Epithelial cell of esophagus (primary cell): ENCODE measurements at regions not wholly inside any gene's neighbourhood (a gene's known extent, or its start where the extent isn't known, plus 50 kb on each side); places are given as distances from the start of the nearest gene placed in this dataset.

Experiments
- DNase-seq: peaks from one replicate; pipeline ENCODE4 v3.0.0; 2010; ENCODE audit warnings: low read depth
- H3K4me3 ChIP-seq: 2 replicates; pipeline ENCODE4 v1.5.1; 2011; ENCODE audit warnings: mild to moderate bottlenecking, low read length, control low read depth
- CTCF ChIP-seq: IDR thresholded peaks from 2 replicates; pipeline ENCODE4 v1.5.1; 2011; ENCODE audit warnings: low read depth, mild to moderate bottlenecking, low read length, control low read depth, inconsistent platforms; ENCODE audit not compliant: insufficient read depth; ENCODE audit errors: missing control alignments

DNA sequence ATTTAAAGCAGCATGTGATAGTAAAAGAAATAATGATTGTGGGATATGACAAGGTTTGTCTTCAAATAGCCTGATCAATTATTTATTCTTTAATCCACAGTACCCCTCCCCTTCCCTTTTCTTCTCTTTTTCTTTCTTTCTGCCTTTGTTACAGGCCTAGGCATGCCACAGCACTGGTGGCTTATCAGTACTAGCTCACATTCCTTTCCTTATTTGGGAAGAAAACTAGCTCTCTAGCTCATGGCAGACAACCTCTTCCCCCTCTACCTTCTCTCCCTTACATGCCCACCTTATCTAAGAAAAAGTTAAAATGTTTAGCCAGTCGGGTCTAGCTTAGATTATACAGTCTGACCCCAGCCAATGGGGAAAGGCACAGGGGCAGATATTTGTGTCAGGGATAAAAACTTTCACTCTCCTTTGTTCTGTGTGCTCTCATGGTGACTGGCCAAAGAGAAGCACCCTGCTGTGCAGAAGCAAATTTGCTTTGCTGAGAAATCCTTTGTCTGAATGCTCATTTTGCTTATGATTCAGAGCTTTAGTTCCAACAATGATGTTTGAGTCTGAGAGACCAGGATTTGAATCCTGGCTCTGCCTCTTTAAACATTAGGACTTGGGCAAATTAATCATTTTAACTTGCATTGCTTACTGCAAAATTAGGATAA, 75.8 kb upstream of the CDH12 start:
- no peak for TF ChIP-seq CTCF

DNA sequence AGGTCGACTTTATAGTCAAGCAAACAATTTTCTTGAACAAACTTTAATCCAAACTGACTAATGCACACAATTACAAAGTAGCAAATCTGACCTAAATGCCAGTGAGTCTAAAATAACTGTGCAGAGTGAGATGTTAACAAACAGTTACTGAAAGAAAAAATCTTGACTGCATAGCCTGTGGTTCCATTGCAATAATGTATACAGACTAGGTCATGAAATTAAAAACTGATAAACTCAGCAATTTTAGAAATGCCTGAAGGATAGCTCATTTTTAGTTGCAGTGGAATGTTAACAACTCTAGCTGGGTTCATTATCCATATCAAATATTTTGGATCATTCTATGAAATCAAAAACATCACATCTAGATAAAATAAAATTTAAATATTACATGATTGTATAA, 73.4 kb upstream of the CDH12 start:
- H3K4me3 ChIP-seq = no peak overlapping the region
- no peak for TF ChIP-seq CTCF
- no peak for DNase-seq

More for the DNA sequence above, 75.8 kb upstream of the CDH12 start:
- no peak for DNase-seq
- H3K4me3 ChIP-seq = no peak overlapping the region

GRCh38 chr5:22918511-22918910, 65.4 kb upstream of the CDH12 start:
- no peak for TF ChIP-seq CTCF

DNA sequence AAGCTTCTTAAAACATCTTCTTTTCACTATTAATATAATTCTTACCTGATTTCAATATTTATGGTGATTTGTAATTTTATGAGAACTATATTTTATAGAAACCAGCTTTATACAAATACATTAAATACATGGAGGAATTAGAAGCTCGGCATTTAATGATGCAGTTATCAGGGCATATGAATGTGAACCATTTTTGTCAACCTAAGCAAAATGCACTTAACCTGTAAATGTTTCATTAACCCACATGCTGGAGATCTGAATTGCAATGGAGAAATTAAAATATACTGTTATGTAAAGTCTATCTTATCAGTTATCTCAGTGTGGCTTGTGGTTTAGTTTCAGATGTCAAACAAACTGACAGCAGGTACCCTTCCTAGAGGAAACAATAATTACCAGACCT, 63.2 kb upstream of the CDH12 start:
- TF ChIP-seq CTCF = no peak
- DNase-seq = no peak
- H3K4me3 ChIP-seq = no peak overlapping the region

More at GRCh38 chr5:22918511-22918910, 65.4 kb upstream of the CDH12 start:
- DNase-seq = no peak
- H3K4me3 ChIP-seq = no peak overlapping the region

- TF ChIP-seq CTCF = no peak
- H3K4me3 ChIP-seq = no peak overlapping the region
- no peak for DNase-seq
Observed at GRCh38 chr5:22911019-22911418, 57.9 kb upstream of the CDH12 start.

GRCh38 chr5:22910523-22910922, 57.4 kb upstream of the CDH12 start:
- DNase-seq = no peak
- H3K4me3 ChIP-seq = no peak overlapping the region
- TF ChIP-seq CTCF = no peak

DNA sequence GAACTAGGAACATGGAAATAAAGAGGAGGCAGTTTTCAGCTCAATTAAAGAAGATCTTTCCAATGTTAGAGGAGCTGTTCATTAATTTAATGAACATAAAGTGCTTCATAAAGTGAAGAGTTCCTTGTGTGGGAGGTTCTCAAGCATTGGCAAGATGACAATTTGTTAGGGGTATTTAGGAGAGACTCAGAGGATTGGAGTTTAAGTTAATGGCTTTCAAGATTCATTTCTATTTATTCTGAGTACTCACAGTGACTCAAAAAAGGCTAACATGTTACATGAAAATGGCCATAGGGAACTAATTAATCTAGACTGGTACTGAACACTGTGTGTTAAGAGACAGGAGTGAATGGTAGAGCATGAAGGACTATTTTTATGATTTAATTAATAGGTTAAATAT, 55.4 kb upstream of the CDH12 start:
- no peak overlapping the region for H3K4me3 ChIP-seq
- no peak for DNase-seq
- TF ChIP-seq CTCF = no peak
